CD14-positive monocyte (primary cell): ENCODE measurements at regions not wholly inside any gene's neighbourhood (a gene's known extent, or its start where the extent isn't known, plus 50 kb on each side); places are given as distances from the start of the nearest gene placed in this dataset.
"Not testable (repeated sequence)": the region's sequence is repeated elsewhere in the genome, so short reads cannot be mapped to it uniquely, and the experiment has no call there.

ENCODE experiments used
- DNase-seq, 3 donors: peaks; one replicate each; pipeline ENCODE4 v3.0.0-alpha.2; 2011 to 2022
- H2AFZ ChIP-seq: 2 replicates; pipeline ENCODE4 v1.6.0; 2012; ENCODE audit warnings: mild to moderate bottlenecking, low read depth, low read length, inconsistent platforms; ENCODE audit not compliant: insufficient read depth, poor library complexity, severe bottlenecking
- H3K27ac ChIP-seq, 2 donors: 1 replicate in 1 of 2; 2 replicates in 1 of 2; pipeline ENCODE4 v1.5.1; 2012 to 2013; ENCODE audit warnings: low read length in 2 of 2, control low read depth in 1 of 2, inconsistent platforms in 1 of 2, low read depth in 1 of 2, mild to moderate bottlenecking in 1 of 2
- H3K27me3 ChIP-seq, 2 donors: one replicate each; pipeline versions ENCODE4 v1.6.0 to v1.6.1; 2011 to 2013; ENCODE audit warnings: low read length in 2 of 2; ENCODE audit not compliant: control insufficient read depth in 2 of 2, insufficient read depth in 2 of 2
- H3K36me3 ChIP-seq, 2 donors: replicated peaks in 1 of 2; 1 replicate in 1 of 2; 2 replicates in 1 of 2; pipeline versions ENCODE4 v1.5.1 to v1.6.1; 2012 to 2013; ENCODE audit warnings: low read length in 2 of 2, control low read depth in 1 of 2, inconsistent platforms in 1 of 2, mild to moderate bottlenecking in 1 of 2; ENCODE audit not compliant: insufficient read depth in 2 of 2, control insufficient read depth in 1 of 2
- H3K4me1 ChIP-seq, 2 donors: 1 replicate in 1 of 2; 2 replicates in 1 of 2; pipeline versions ENCODE4 v1.5.1 to v1.6.1; 2012 to 2013; ENCODE audit warnings: low read length in 2 of 2, control low read depth in 1 of 2, inconsistent platforms in 1 of 2, mild to moderate bottlenecking in 1 of 2, moderate library complexity in 1 of 2; ENCODE audit not compliant: insufficient read depth in 2 of 2, control insufficient read depth in 1 of 2
- H3K4me2 ChIP-seq: replicated peaks from 2 replicates; pipeline ENCODE3; 2012; ENCODE audit warnings: low read length, moderate library complexity, mild to moderate bottlenecking; ENCODE audit not compliant: poor library complexity, severe bottlenecking; ENCODE audit errors: extremely low read depth
- H3K4me3 ChIP-seq, 3 experiments: fragments of 200-600 bp in 1 of 3; sonication (generic) in 1 of 3; replicated peaks in 1 of 3; 1 replicate in 2 of 3; 2 replicates in 1 of 3; pipeline ENCODE4 v1.5.1; 2011 to 2013; ENCODE audit warnings: low read length in 3 of 3, mild to moderate bottlenecking in 3 of 3, control low read depth in 2 of 3, low read depth in 2 of 3, inconsistent platforms in 1 of 3, moderate library complexity in 1 of 3
- H3K79me2 ChIP-seq: 2 replicates; pipeline ENCODE4 v1.6.0; 2012; ENCODE audit warnings: mild to moderate bottlenecking, control low read depth, inconsistent platforms, low read length, moderate library complexity; ENCODE audit not compliant: insufficient read depth
- H3K9ac ChIP-seq: 2 replicates; pipeline ENCODE4 v1.6.0; 2017; ENCODE audit warnings: low read length, mild to moderate bottlenecking; ENCODE audit not compliant: insufficient read depth, poor library complexity, severe bottlenecking
- H3K9me3 ChIP-seq, 2 donors: replicated peaks in 1 of 2; 1 replicate in 1 of 2; 2 replicates in 1 of 2; pipeline versions ENCODE4 v1.5.1 to v1.6.1; 2012 to 2013; ENCODE audit warnings: low read length in 2 of 2, control low read depth in 1 of 2; ENCODE audit not compliant: control insufficient read depth in 1 of 2, insufficient read depth in 1 of 2
- H4K20me1 ChIP-seq: 2 replicates; pipeline ENCODE4 v1.6.0; 2012; ENCODE audit warnings: mild to moderate bottlenecking, low read length, control low read depth, moderate library complexity; ENCODE audit not compliant: insufficient read depth
- H3K27ac Mint-ChIP-seq, 7 donors: one replicate each; pipeline ENCODE4 v1.8.0; 2020; ENCODE audit warnings: mild to moderate bottlenecking in 7 of 7, mixed read lengths in 7 of 7, moderate library complexity in 6 of 7, inconsistent platforms in 2 of 7
- H3K27me3 Mint-ChIP-seq, 3 donors: one replicate each; pipeline ENCODE4 v1.8.0; 2021 to 2022; ENCODE audit warnings: low read depth in 3 of 3, mild to moderate bottlenecking in 3 of 3, mixed read lengths in 3 of 3, moderate library complexity in 3 of 3, inconsistent platforms in 1 of 3
- H3K36me3 Mint-ChIP-seq, 2 donors: one replicate each; pipeline ENCODE4 v1.8.0; 2020; ENCODE audit warnings: mixed read lengths in 2 of 2, inconsistent platforms in 1 of 2, mild to moderate bottlenecking in 1 of 2
- H3K4me1 Mint-ChIP-seq: one replicate; pipeline ENCODE4 v1.8.0; 2020; ENCODE audit warnings: mild to moderate bottlenecking, mixed read lengths
- H3K4me3 Mint-ChIP-seq, 2 donors: one replicate each; pipeline ENCODE4 v1.8.0; 2020; ENCODE audit warnings: mild to moderate bottlenecking in 2 of 2, mixed read lengths in 2 of 2, moderate library complexity in 1 of 2
- H3K9me3 Mint-ChIP-seq, 7 donors: one replicate each; pipeline ENCODE4 v1.8.0; 2020 to 2022; ENCODE audit warnings: mixed read lengths in 7 of 7, mild to moderate bottlenecking in 6 of 7, moderate library complexity in 6 of 7, inconsistent platforms in 2 of 7
- WGBS: methylation state at CpG from one replicate; pipeline ENCODE4 v1.1.5; 2013; ENCODE audit warnings: missing lambda C conversion rate; ENCODE audit not compliant: insufficient coverage; 5-methylcytosine and 5-hydroxymethylcytosine counted together
- intact Hi-C, 2 donors: fragments of 100-400 bp; cut with micrococcal nuclease; formaldehyde crosslinking; loops; one replicate each; pipeline versions ENCODE4 v1.15.0 to v1.15.1; 2023
- TF ChIP-seq, protein P1 (sequence below): fragments of 200-600 bp; IDR thresholded peaks from one replicate; pipeline ENCODE4 v1.8.0; 2022; ENCODE audit warnings: antibody characterized with exemption, mild to moderate bottlenecking

DNA sequence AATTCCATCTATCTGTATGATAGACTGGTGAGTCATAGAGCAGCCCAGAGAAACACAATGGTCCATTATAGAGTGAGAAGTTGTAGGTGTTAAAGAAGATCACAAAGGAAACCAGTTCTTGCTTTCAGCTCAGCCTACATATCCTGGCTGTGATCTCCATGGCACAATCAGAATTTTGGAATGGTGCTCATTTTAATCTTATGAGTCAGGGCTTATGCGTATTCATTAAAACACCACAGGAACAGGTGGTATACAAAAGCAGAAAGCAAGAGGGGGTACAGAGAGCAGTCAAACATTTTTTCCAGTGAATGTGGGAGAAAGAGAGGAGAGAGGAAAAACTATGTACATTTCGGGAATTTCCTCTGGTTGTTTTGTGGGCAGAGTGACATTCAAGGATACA is 126.9 kb downstream of the MFAP3L start:
- intact Hi-C loops: no loop called here
- DNase-seq: no peak
- H3K4me1 ChIP-seq: no peaks in the 10 kb centered on the region
- Mint-ChIP-seq H3K4me1 (no peaks in the 10 kb centered on the region), H3K9me3 (peaks cover 2 to 7% (median 4%) of the 10 kb centered on the region in 7 donors), H3K36me3 (no peaks in the 10 kb centered on the region), H3K27me3 (peaks cover 2 to 6% (median 4%) of the 10 kb centered on the region in 3 donors), H3K4me3 (no peak overlapping the region), H3K27ac (no peak overlapping the region)
- H3K36me3 ChIP-seq: no peaks in the 10 kb centered on the region
- no peak overlapping the region for H2AFZ ChIP-seq
- no peak overlapping the region for H3K4me3 ChIP-seq
- 88% methylated on average over 1 of the region's 2 CpGs for WGBS
- H3K4me2 ChIP-seq: no peak overlapping the region
- H3K9ac ChIP-seq: no peak overlapping the region
- no peaks in the 10 kb centered on the region for H3K27me3 ChIP-seq
- no peaks in the 10 kb centered on the region for H3K79me2 ChIP-seq
- H3K9me3 ChIP-seq: no peaks in the 10 kb centered on the region
- H3K27ac ChIP-seq: no peak overlapping the region
- H4K20me1 ChIP-seq: no peaks in the 10 kb centered on the region
- TF ChIP-seq, protein P1, sequence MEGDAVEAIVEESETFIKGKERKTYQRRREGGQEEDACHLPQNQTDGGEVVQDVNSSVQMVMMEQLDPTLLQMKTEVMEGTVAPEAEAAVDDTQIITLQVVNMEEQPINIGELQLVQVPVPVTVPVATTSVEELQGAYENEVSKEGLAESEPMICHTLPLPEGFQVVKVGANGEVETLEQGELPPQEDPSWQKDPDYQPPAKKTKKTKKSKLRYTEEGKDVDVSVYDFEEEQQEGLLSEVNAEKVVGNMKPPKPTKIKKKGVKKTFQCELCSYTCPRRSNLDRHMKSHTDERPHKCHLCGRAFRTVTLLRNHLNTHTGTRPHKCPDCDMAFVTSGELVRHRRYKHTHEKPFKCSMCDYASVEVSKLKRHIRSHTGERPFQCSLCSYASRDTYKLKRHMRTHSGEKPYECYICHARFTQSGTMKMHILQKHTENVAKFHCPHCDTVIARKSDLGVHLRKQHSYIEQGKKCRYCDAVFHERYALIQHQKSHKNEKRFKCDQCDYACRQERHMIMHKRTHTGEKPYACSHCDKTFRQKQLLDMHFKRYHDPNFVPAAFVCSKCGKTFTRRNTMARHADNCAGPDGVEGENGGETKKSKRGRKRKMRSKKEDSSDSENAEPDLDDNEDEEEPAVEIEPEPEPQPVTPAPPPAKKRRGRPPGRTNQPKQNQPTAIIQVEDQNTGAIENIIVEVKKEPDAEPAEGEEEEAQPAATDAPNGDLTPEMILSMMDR: no peak

DNA sequence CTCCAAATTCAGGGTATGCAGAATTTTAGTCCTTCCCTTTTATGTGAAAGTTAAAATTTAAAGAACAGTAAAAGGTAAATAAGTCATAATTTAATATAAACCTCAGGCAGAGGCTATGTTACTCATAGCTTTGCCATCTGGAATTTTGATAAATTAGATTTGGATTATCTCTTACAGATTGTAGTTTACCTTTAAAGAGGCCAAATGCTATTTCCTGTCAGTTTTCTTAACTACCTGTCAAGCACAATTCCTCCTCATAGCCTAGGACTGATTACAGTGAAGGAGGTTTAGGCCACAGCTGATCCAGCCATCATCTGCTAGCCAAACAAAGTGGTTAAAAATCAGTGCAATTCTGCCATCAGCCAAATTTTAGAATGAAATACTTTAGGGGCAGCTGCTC is 128.1 kb downstream of the MFAP3L start:
- no peak overlapping the region for H3K27ac Mint-ChIP-seq

DNA sequence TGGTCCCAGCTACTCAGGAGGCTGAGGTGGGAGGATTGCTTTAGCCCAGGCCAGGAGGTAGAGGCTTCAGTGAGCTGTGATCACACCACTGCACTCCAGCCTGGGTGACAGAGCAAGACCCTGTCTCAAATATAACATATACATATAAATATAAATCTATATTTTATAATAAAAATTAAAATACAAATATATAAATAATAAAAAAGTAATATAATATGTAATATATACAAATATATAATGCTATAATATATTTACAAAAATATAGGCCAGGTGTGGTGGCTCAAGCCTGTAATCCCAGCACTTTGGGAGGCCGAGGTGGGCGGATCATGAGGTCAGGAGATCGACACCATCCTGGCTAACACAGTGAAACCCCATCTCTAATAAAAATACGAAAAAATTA is 131.4 kb downstream of the MFAP3L start:
- not testable (repeated sequence) for H3K4me1 Mint-ChIP-seq

More for the DNA sequence above, 128.1 kb downstream of the MFAP3L start:
- Mint-ChIP-seq H3K4me3 (no peak overlapping the region), H3K36me3 (no peaks in the 10 kb centered on the region), H3K4me1 (no peaks in the 10 kb centered on the region), H3K9me3 (peaks cover 2 to 7% (median 4%) of the 10 kb centered on the region in 7 donors), H3K27me3 (peaks cover 2 to 5% (median 4%) of the 10 kb centered on the region in 3 donors)
- H3K36me3 ChIP-seq: no peaks in the 10 kb centered on the region
- H3K27ac ChIP-seq: no peak overlapping the region
- TF ChIP-seq, protein P1: no peak
- H3K4me3 ChIP-seq: no peak overlapping the region
- no peaks in the 10 kb centered on the region for H4K20me1 ChIP-seq
- DNase-seq: no peak
- intact Hi-C loops: no loop called here
- no peaks in the 10 kb centered on the region for H3K79me2 ChIP-seq
- no peak overlapping the region for H3K4me2 ChIP-seq
- H3K9me3 ChIP-seq: no peaks in the 10 kb centered on the region
- no peaks in the 10 kb centered on the region for H3K27me3 ChIP-seq
- H2AFZ ChIP-seq: no peak overlapping the region
- no peak overlapping the region for H3K9ac ChIP-seq
- no peaks in the 10 kb centered on the region for H3K4me1 ChIP-seq

More for the DNA sequence above, 131.4 kb downstream of the MFAP3L start:
- H3K9me3 ChIP-seq, H3K27me3 Mint-ChIP-seq, H3K9ac ChIP-seq, H3K4me3 Mint-ChIP-seq, H3K4me1 ChIP-seq, H2AFZ ChIP-seq, H3K79me2 ChIP-seq, H3K4me3 ChIP-seq, H3K36me3 ChIP-seq, H3K4me2 ChIP-seq, H3K9me3 Mint-ChIP-seq, H3K36me3 Mint-ChIP-seq, H4K20me1 ChIP-seq, H3K27me3 ChIP-seq, DNase-seq, H3K27ac Mint-ChIP-seq, H3K27ac ChIP-seq, intact Hi-C loops: not testable (repeated sequence)
- no CpG with 5 or more reads among the region's 4 CpGs for WGBS
